Suprapubic skin (tissue), 4 donors: ENCODE measurements at regions not wholly inside any gene's neighbourhood (a gene's known extent, or its start where the extent isn't known, plus 50 kb on each side); places are given as distances from the start of the nearest gene placed in this dataset.

Experiments
- DNase-seq, 2 donors: peaks; one replicate each; pipeline ENCODE4 v3.0.0-alpha.2; 2019; ENCODE audit warnings: low spot score in 2 of 2
- H3K27ac ChIP-seq: fragments of 200-600 bp; sonication (generic); one replicate; pipeline ENCODE4 v1.5.1; 2019
- H3K27me3 ChIP-seq: fragments of 200-600 bp; sonication (generic); one replicate; pipeline ENCODE4 v1.5.1; 2019
- H3K36me3 ChIP-seq: fragments of 200-600 bp; sonication (generic); one replicate; pipeline ENCODE4 v1.5.1; 2019
- H3K4me1 ChIP-seq: fragments of 200-600 bp; sonication (generic); one replicate; pipeline ENCODE4 v1.5.1; 2019
- H3K4me3 ChIP-seq: fragments of 200-600 bp; sonication (generic); one replicate; pipeline ENCODE4 v1.5.1; 2019; ENCODE audit warnings: mild to moderate bottlenecking
- H3K9me3 ChIP-seq: fragments of 200-600 bp; sonication (generic); one replicate; pipeline ENCODE4 v1.5.1; 2019
- EP300 ChIP-seq: sonication (generic); formaldehyde crosslinking; IDR thresholded peaks from one replicate; pipeline ENCODE4 v1.6.1; 2017; ENCODE audit warnings: antibody characterized with exemption
- POLR2A ChIP-seq, 2 donors: fragments of 450-650 bp; IDR thresholded peaks; one replicate each; pipeline ENCODE4 v1.6.1; 2017; ENCODE audit warnings: antibody characterized with exemption in 2 of 2, mild to moderate bottlenecking in 2 of 2, moderate library complexity in 2 of 2
- POLR2AphosphoS5 ChIP-seq, 3 donors: sonication (generic); formaldehyde crosslinking; IDR thresholded peaks; one replicate each; pipeline ENCODE4 v1.6.1; 2017; ENCODE audit warnings: antibody characterized with exemption in 3 of 3
- WGBS: methylation state at CpG from one replicate; pipeline ENCODE4 v1.1.5; 2018; 5-methylcytosine and 5-hydroxymethylcytosine counted together
- TF ChIP-seq, protein P1 (sequence below), 2 donors: fragments of 200-600 bp in 1 of 2; fragments of 450-650 bp in 1 of 2; sonication (generic) in 1 of 2; IDR thresholded peaks; one replicate each; pipeline ENCODE4 v1.5.1; 2016 to 2019; ENCODE audit warnings: antibody characterized with exemption in 2 of 2, mild to moderate bottlenecking in 1 of 2, moderate library complexity in 1 of 2

DNA sequence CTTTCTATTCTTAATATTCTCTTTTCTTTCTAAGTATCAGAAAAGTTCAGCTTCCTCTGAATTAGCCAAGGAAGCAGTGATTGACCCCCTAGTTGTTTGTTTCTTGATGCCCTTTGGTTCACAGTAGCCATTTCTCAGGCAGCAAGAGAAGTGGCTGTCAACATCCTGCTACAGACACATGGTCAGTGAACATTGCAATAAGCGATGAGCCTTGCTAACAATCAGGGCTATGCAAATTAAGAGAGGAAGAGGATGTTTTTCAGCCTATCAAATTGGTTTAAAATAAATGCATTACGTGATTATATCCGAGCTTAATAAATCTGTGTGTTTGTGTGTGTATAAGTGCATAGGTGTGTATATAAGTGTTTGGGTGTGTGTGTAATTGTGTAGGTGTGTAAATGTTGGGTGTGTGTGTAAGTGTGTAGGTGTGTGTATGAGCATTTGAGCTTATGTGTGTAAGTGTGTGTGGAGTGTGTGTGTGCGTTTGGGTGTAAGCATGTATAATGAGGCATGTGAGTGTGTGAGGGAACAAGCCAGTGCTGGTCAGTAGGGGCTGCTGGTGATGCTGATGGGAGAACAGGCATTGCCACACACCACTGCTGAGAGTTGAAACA lies 78.1 kb upstream of the XCR1 start:
- Histone ChIP-seq H3K27ac (no peak overlapping the region), H3K4me1 (peaks cover 8% of the 10 kb centered on the region), H3K27me3 (no peaks in the 10 kb centered on the region), H3K36me3 (no peaks in the 10 kb centered on the region), H3K9me3 (no peaks in the 10 kb centered on the region), H3K4me3 (no peak overlapping the region)
- DNase-seq, result no peak
- WGBS, result 80% methylated on average over 4 of the region's 4 CpGs
- TF ChIP-seq, protein P1, sequence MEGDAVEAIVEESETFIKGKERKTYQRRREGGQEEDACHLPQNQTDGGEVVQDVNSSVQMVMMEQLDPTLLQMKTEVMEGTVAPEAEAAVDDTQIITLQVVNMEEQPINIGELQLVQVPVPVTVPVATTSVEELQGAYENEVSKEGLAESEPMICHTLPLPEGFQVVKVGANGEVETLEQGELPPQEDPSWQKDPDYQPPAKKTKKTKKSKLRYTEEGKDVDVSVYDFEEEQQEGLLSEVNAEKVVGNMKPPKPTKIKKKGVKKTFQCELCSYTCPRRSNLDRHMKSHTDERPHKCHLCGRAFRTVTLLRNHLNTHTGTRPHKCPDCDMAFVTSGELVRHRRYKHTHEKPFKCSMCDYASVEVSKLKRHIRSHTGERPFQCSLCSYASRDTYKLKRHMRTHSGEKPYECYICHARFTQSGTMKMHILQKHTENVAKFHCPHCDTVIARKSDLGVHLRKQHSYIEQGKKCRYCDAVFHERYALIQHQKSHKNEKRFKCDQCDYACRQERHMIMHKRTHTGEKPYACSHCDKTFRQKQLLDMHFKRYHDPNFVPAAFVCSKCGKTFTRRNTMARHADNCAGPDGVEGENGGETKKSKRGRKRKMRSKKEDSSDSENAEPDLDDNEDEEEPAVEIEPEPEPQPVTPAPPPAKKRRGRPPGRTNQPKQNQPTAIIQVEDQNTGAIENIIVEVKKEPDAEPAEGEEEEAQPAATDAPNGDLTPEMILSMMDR (IDR thresholded peaks at IDR 0.05), result no peak
- TF ChIP-seq POLR2A (IDR thresholded peaks at IDR 0.05) (no peak), POLR2AphosphoS5 (IDR thresholded peaks at IDR 0.05) (no peak), EP300 (no peak)

DNA sequence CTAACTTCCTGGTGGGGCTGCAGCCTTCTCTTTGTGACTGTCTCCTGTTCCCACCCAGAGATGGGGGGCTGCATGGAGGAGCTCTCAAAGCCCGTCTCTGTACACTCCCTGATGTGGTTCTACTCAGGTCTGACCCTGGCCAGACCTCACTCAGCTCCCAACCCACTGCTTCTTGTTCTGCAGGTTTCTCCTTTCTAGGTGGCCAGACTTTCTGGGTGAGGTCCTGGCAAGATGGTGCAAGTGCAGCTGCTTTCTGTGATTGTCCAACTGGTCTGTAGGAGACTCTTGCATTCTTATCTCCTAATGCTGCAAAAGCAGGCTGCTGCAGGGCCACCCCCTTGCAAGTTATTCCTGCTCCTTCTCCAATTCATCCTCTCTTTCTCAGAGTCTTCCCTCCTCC lies 77.4 kb upstream of the XCR1 start:
- 64% methylated on average over 1 of the region's 1 CpG for WGBS
- no peaks in the 10 kb centered on the region for H3K36me3 ChIP-seq

DNA sequence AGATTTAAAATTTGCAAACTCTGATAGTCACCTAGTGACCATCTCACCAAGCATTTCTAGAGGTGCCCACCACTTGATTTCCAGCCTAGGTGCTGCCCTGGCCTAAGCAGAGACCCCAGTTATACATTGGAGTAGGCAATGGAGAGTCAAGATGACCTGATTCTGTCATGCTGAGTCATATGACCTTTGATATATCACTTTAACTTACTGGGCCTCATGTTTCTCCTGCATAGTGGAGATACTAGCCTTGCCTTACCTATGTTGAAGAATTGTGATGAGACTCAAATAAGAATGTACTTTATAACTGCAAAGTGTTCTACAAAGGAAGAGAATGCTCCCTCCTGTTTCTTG lies 75.5 kb upstream of the XCR1 start:
- Histone ChIP-seq H3K27me3 (no peaks in the 10 kb centered on the region), H3K4me3 (no peak overlapping the region), H3K4me1 (peaks cover 21% of the 10 kb centered on the region), H3K9me3 (no peaks in the 10 kb centered on the region), H3K36me3 (no peaks in the 10 kb centered on the region), H3K27ac (no peak overlapping the region)
- no peak for TF ChIP-seq EP300
- no peak for TF ChIP-seq POLR2A (IDR thresholded peaks at IDR 0.05)
- no peak for TF ChIP-seq POLR2AphosphoS5 (IDR thresholded peaks at IDR 0.05)
- TF ChIP-seq, protein P1 (IDR thresholded peaks at IDR 0.05), result no peak
- no peak for DNase-seq

More for the DNA sequence above, 77.4 kb upstream of the XCR1 start:
- H3K9me3 ChIP-seq, result no peaks in the 10 kb centered on the region
- TF ChIP-seq EP300 (no peak), POLR2AphosphoS5 (IDR thresholded peaks at IDR 0.05) (no peak), POLR2A (IDR thresholded peaks at IDR 0.05) (no peak)
- TF ChIP-seq, protein P1 (IDR thresholded peaks at IDR 0.05), result no peak
- no peaks in the 10 kb centered on the region for H3K27me3 ChIP-seq
- no peak overlapping the region for H3K4me3 ChIP-seq
- no peak overlapping the region for H3K27ac ChIP-seq
- H3K4me1 ChIP-seq, result peaks cover 8% of the 10 kb centered on the region
- no peak for DNase-seq

DNA sequence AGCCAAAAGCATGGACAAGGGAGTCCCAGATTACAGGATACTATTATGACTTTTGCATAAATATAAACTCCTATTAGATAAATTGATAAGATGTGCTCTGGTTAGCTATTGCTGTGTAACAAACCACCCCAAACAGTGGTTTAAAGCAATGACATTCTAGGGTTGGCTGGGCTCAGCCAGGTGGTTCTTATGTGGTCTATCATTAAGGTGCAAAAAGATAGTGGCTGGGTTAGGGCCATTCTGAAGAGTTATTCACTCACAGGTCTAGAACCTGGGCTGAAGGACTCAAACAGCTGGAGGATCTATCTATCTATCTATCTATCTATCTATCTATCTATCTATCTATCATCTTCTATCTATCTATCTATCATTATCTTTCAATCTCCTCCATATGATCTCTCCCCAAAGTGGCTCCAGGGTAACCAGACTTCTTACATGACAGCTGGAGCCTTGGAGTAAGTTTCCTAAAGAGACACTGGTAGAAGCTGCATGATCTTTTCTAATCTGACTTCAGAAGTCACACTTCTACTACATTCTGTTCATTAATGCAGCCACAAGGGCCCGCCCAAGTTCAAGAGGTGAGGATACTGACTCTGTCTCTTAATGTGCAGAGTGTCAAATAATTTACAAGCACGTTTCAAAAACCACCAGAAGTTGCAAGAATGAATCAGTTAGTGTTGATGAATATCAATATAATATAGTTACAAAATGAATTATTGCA lies 74.9 kb upstream of the XCR1 start:
- Histone ChIP-seq H3K4me1 (peaks cover 27% of the 10 kb centered on the region), H3K27me3 (no peaks in the 10 kb centered on the region), H3K36me3 (no peaks in the 10 kb centered on the region), H3K27ac (no peak overlapping the region), H3K4me3 (no peak overlapping the region), H3K9me3 (no peaks in the 10 kb centered on the region)
- no peak for TF ChIP-seq POLR2AphosphoS5 (IDR thresholded peaks at IDR 0.05)
- TF ChIP-seq EP300, result no peak
- no peak for TF ChIP-seq POLR2A (IDR thresholded peaks at IDR 0.05)
- TF ChIP-seq, protein P1 (IDR thresholded peaks at IDR 0.05), result no peak
- 52% methylated on average over 2 of the region's 2 CpGs for WGBS
- no peak for DNase-seq

DNA sequence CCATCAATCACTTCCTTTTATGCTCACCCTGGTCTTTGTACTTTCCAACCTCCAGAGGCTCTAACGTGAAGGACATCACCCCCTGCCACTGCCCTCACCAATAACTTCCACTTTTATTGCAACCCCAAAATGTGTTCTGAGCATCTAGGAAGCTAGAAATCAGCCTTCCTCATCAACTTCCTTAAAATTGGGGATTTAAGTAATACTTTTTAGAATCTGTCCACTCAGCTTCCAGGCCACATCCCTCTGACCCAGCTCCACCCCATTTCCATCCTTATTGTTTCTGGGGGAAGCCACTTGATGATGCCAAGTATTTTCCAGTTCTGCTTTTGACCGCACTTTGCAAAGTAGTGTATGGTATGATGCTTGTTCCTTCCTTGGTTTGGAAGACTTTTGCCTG lies 73.5 kb upstream of the XCR1 start:
- Histone ChIP-seq H3K27me3 (no peaks in the 10 kb centered on the region), H3K9me3 (no peaks in the 10 kb centered on the region), H3K4me3 (no peak overlapping the region), H3K27ac (no peak overlapping the region), H3K36me3 (no peaks in the 10 kb centered on the region), H3K4me1 (peaks cover 32% of the 10 kb centered on the region)
- no peak for DNase-seq
- WGBS, result 82% methylated on average over 2 of the region's 2 CpGs
- TF ChIP-seq POLR2AphosphoS5 (IDR thresholded peaks at IDR 0.05), result no peak
- no peak for TF ChIP-seq POLR2A (IDR thresholded peaks at IDR 0.05)
- TF ChIP-seq EP300, result no peak
- TF ChIP-seq, protein P1 (IDR thresholded peaks at IDR 0.05), result no peak
